ENCODE measurements at regions not wholly inside any gene's neighbourhood (a gene's known extent, or its start where the extent isn't known, plus 50 kb on each side); places are given as distances from the start of the nearest gene placed in this dataset.
A peak's percentile ranks its signal among the peaks of the same experiment; 100 is the strongest.

DNA sequence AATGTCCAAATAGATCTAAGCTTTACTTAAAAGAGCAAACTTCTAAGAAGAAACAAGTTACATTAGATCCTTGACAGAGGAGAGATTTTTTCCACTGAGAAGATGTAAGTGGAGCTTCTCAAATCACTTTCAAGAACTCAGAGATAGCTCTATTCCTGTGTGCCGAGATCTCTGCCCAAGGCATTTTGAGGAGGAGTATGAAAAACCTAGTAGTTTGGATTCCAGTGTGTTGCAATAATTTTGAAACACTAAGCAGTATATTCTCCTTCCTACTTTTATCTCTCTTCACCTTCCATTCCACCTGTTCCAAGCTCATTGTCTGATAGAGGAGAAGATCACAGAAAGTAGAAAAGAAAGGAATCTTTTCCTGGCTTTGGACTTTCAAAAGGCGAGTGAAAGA is 192.0 kb upstream of the TANK start:
- Histone ChIP-seq H3K4me3 (ENCODE audit: control extremely low read depth in 1 of 5, extremely low read depth in 1 of 5, insufficient read depth in 1 of 5, low read depth in 2 of 5, low read length in 4 of 5) (no peak overlapping the region), H3K9ac (ENCODE audit: low read length) (no peak overlapping the region), H3K4me1 (ENCODE audit: control insufficient read depth in 2 of 2, insufficient read depth in 2 of 2, low read length in 2 of 2) (no peaks in the 10 kb centered on the region), H3K36me3 (replicated peaks in 1 of 2; ENCODE audit: control extremely low read depth in 1 of 2, control insufficient read depth in 1 of 2, extremely low read depth in 1 of 2, insufficient read depth in 2 of 2, low read length in 1 of 2) (no peaks in the 10 kb centered on the region), H3K9me3 (ENCODE audit: control extremely low read depth in 1 of 3, control insufficient read depth in 2 of 3, insufficient read depth in 1 of 3, low read length in 2 of 3) (no peaks in the 10 kb centered on the region), H2AFZ (ENCODE audit: insufficient read depth, low read depth, low read length, poor library complexity, severe bottlenecking) (no peak overlapping the region), H3K79me2 (ENCODE audit: control insufficient read depth, insufficient read depth, low read length) (no peaks in the 10 kb centered on the region), H4K20me1 (ENCODE audit: control insufficient read depth, insufficient read depth, low read length, poor library complexity, severe bottlenecking) (no peaks in the 10 kb centered on the region), H3K27ac (ENCODE audit: low read length in 2 of 2) (no peak overlapping the region), H3K4me2 (replicated peaks; ENCODE audit: low read depth, low read length, poor library complexity, severe bottlenecking) (no peak overlapping the region), H3K27me3 (replicated peaks in 1 of 4; ENCODE audit: control extremely low read depth in 1 of 4, control insufficient read depth in 3 of 4, insufficient read depth in 4 of 4, low read length in 3 of 4) (no peaks in the 10 kb centered on the region)
- DNase-seq (no peak), ATAC-seq (ENCODE audit: low read depth) (no peak)
- ChIA-PET CTCF (interaction anchor here (0.9 to 5.6 kb wide), 2 partner anchors 615 to 643 kb away, joined by 3 to 35 read pairs; no protein-coding TSS in a partner anchor), POLR2A (no interaction called here)
- intact Hi-C loops (cut with micrococcal nuclease), result no loop called here
- TF ChIP-seq, protein P1, sequence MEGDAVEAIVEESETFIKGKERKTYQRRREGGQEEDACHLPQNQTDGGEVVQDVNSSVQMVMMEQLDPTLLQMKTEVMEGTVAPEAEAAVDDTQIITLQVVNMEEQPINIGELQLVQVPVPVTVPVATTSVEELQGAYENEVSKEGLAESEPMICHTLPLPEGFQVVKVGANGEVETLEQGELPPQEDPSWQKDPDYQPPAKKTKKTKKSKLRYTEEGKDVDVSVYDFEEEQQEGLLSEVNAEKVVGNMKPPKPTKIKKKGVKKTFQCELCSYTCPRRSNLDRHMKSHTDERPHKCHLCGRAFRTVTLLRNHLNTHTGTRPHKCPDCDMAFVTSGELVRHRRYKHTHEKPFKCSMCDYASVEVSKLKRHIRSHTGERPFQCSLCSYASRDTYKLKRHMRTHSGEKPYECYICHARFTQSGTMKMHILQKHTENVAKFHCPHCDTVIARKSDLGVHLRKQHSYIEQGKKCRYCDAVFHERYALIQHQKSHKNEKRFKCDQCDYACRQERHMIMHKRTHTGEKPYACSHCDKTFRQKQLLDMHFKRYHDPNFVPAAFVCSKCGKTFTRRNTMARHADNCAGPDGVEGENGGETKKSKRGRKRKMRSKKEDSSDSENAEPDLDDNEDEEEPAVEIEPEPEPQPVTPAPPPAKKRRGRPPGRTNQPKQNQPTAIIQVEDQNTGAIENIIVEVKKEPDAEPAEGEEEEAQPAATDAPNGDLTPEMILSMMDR (IDR thresholded peaks at IDR 0.05), result no peak
- TF ChIP-seq EZH2 (IDR thresholded peaks at IDR 0.05; ENCODE audit: borderline replicate concordance, insufficient read depth, low read depth, low read length, poor library complexity, severe bottlenecking), result no peak
- H3K9me3 Mint-ChIP-seq (ENCODE audit: insufficient read depth), result no peaks in the 10 kb centered on the region
- no peak overlapping the region for H3K4me3 Mint-ChIP-seq
- H3K27ac Mint-ChIP-seq, result no peak overlapping the region
- H3K27me3 Mint-ChIP-seq, result peaks cover 8% of the 10 kb centered on the region
- WGBS (ENCODE audit: insufficient coverage), result no CpG with 5 or more reads among the region's 2 CpGs
- H3K4me1 Mint-ChIP-seq, result no peaks in the 10 kb centered on the region

DNA sequence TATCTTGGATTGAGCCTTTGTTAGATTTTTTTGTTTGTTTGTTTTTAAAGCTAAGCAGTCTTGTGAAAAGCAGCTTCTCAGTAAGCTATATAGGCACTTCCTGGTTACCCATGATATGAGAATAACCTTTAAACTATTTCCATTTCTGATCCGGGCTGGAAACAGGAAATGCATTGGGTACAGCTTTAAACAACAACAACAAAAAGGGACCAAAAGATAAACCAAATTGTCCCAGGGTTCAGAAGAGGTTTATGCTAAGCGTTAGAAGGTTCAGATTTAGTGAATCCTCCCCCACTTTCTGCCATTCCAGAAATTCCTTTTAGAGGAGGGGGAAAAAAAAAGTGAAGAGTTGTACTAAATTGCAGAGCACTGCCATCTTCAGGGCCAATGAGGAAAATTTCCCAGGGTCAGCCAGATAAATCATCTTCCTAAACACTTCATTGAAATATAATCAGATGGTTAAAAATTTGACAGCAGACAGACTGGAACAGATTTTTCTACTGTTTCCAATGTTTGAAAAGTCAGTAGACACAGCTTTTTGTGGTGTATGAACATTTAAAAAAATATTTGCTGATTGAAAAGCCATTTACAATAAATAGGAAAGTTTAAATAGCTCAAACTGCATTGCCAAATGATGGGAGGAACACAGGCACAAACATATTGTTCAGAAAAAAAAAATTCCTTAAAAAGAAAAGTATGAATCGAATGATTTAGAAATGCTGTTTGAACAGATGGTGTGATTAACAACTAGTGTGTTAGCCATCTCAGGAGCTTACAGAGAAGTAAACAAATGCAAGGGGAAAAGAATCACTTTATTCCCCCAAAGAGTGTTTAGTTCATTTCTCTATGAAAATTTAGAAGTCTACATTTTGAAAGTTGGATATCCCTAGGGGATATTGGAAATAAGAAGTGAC is 189.9 kb upstream of the TANK start:
- Mint-ChIP-seq H3K9me3 (ENCODE audit: insufficient read depth) (no peaks in the 10 kb centered on the region), H3K27ac (no peak overlapping the region), H3K4me3 (no peak overlapping the region), H3K27me3 (peaks cover 15% of the 10 kb centered on the region), H3K4me1 (no peaks in the 10 kb centered on the region)
- no peak overlapping the region for H3K4me3 ChIP-seq (ENCODE audit: control extremely low read depth in 1 of 5, extremely low read depth in 1 of 5, insufficient read depth in 1 of 5, low read depth in 2 of 5, low read length in 4 of 5)
- no peaks in the 10 kb centered on the region for H3K79me2 ChIP-seq (ENCODE audit: control insufficient read depth, insufficient read depth, low read length)
- TF ChIP-seq, protein P1 (IDR thresholded peaks at IDR 0.05), result peak; percentile 36
- TF ChIP-seq EZH2 (IDR thresholded peaks at IDR 0.05; ENCODE audit: borderline replicate concordance, insufficient read depth, low read depth, low read length, poor library complexity, severe bottlenecking), result no peak
- intact Hi-C loops (cut with micrococcal nuclease), result no loop called here
- H3K9me3 ChIP-seq (ENCODE audit: control extremely low read depth in 1 of 3, control insufficient read depth in 2 of 3, insufficient read depth in 1 of 3, low read length in 2 of 3), result no peaks in the 10 kb centered on the region
- H3K9ac ChIP-seq (ENCODE audit: low read length), result no peak overlapping the region
- no peaks in the 10 kb centered on the region for H3K27me3 ChIP-seq (replicated peaks in 1 of 4; ENCODE audit: control extremely low read depth in 1 of 4, control insufficient read depth in 3 of 4, insufficient read depth in 4 of 4, low read length in 3 of 4)
- no peaks in the 10 kb centered on the region for H4K20me1 ChIP-seq (ENCODE audit: control insufficient read depth, insufficient read depth, low read length, poor library complexity, severe bottlenecking)
- DNase-seq (peak; percentile 15), ATAC-seq (ENCODE audit: low read depth) (no peak)
- H3K27ac ChIP-seq (ENCODE audit: low read length in 2 of 2), result no peak overlapping the region
- H3K36me3 ChIP-seq (replicated peaks in 1 of 2; ENCODE audit: control extremely low read depth in 1 of 2, control insufficient read depth in 1 of 2, extremely low read depth in 1 of 2, insufficient read depth in 2 of 2, low read length in 1 of 2), result no peaks in the 10 kb centered on the region
- 20% methylated on average over 1 of the region's 3 CpGs for WGBS (ENCODE audit: insufficient coverage)
- ChIA-PET POLR2A (no interaction called here), CTCF (interaction anchor here (0.6 to 5.6 kb wide), 14 partner anchors 9 to 1822 kb away, joined by 3 to 35 read pairs (median 4); no protein-coding TSS in a partner anchor)
- no peak overlapping the region for H3K4me2 ChIP-seq (replicated peaks; ENCODE audit: low read depth, low read length, poor library complexity, severe bottlenecking)
- peak overlapping the region; percentile 17 for H2AFZ ChIP-seq (ENCODE audit: insufficient read depth, low read depth, low read length, poor library complexity, severe bottlenecking)
- H3K4me1 ChIP-seq (ENCODE audit: control insufficient read depth in 2 of 2, insufficient read depth in 2 of 2, low read length in 2 of 2), result no peaks in the 10 kb centered on the region

Data from B cell (primary cell).